HCT116 (cell line): ENCODE measurements at regions not wholly inside any gene's neighbourhood (a gene's known extent, or its start where the extent isn't known, plus 50 kb on each side); places are given as distances from the start of the nearest gene placed in this dataset.

ENCODE experiments used
- CTCF ChIP-seq, 3 experiments: fragments of 200-600 bp in 1 of 3; sonication (generic) in 1 of 3; IDR thresholded peaks in 2 of 3; conservative IDR thresholded peaks in 1 of 3; 2 replicates each; pipeline ENCODE4 v1.5.1; 2012 to 2017; ENCODE audit warnings: low read depth in 2 of 3, low read length in 2 of 3, antibody characterized with exemption in 1 of 3, borderline replicate concordance in 1 of 3, control low read depth in 1 of 3, mild to moderate bottlenecking in 1 of 3, mixed read lengths in 1 of 3, mixed run types in 1 of 3, moderate library complexity in 1 of 3; ENCODE audit not compliant: insufficient read depth in 1 of 3
- EZH2 ChIP-seq: fragments of 200-600 bp; sonication (generic); IDR thresholded peaks from 2 replicates; pipeline ENCODE4 v1.6.1; 2017; ENCODE audit warnings: antibody characterized with exemption, mixed run types
- JUND ChIP-seq: IDR thresholded peaks from 2 replicates; pipeline ENCODE4 v1.6.1; 2012
- POLR2AphosphoS5 ChIP-seq: IDR thresholded peaks from 2 replicates; pipeline ENCODE4 v1.6.1; 2011; ENCODE audit warnings: mild to moderate bottlenecking, low read depth, low read length, moderate library complexity
- RAD21 ChIP-seq: IDR thresholded peaks from 2 replicates; pipeline ENCODE4 v1.6.1; 2012; ENCODE audit warnings: low read depth, mild to moderate bottlenecking
- REST ChIP-seq: IDR thresholded peaks from 2 replicates; pipeline ENCODE4 v1.6.1; 2012; ENCODE audit warnings: low read depth
- ZBTB33 ChIP-seq: IDR thresholded peaks from 2 replicates; pipeline ENCODE4 v1.6.1; 2011; ENCODE audit warnings: mild to moderate bottlenecking, low read length, moderate library complexity; ENCODE audit not compliant: insufficient replicate concordance; ENCODE audit errors: extremely low read depth
- ZFX ChIP-seq: fragments of 450-650 bp; IDR thresholded peaks from 2 replicates; pipeline ENCODE4 v1.6.1; 2017

- TF ChIP-seq POLR2AphosphoS5 (no peak), CTCF (IDR thresholded peaks at IDR 0.05 in 2 of 3, conservative IDR thresholded peaks at IDR 0.05 in 1 of 3; ENCODE audit: borderline replicate concordance in 1 of 3, insufficient read depth in 1 of 3, low read depth in 2 of 3, low read length in 2 of 3) (no peak), EZH2 (no peak), ZFX (no peak), JUND (no peak), REST (no peak), ZBTB33 (no peak), RAD21 (no peak)
Observed at GRCh38 chr6:45787384-45787783, 228.3 kb downstream of the CLIC5 start.
